Kidney epithelial cell (primary cell): ENCODE measurements at regions not wholly inside any gene's neighbourhood (a gene's known extent, or its start where the extent isn't known, plus 50 kb on each side); places are given as distances from the start of the nearest gene placed in this dataset.
"Not testable (repeated sequence)": the region's sequence is repeated elsewhere in the genome, so short reads cannot be mapped to it uniquely, and the experiment has no call there.

Experiments
- DNase-seq: peaks from one replicate; pipeline ENCODE4 v3.0.0-alpha.2; 2010; ENCODE audit warnings: low read depth
- H3K27me3 ChIP-seq: 2 replicates; pipeline ENCODE4 v1.6.0; 2011; ENCODE audit warnings: low read length; ENCODE audit not compliant: control insufficient read depth, insufficient read depth
- H3K36me3 ChIP-seq: 2 replicates; pipeline ENCODE4 v1.5.1; 2011; ENCODE audit warnings: low read length; ENCODE audit not compliant: control insufficient read depth, insufficient read depth
- H3K4me3 ChIP-seq: 2 replicates; pipeline ENCODE4 v1.5.1; 2011; ENCODE audit warnings: low read depth, mild to moderate bottlenecking, control low read depth, low read length
- TF ChIP-seq, protein P1 (sequence below): IDR thresholded peaks from 2 replicates; pipeline ENCODE4 v1.5.1; 2011; ENCODE audit warnings: mild to moderate bottlenecking, moderate library complexity, low read length, control low read depth, inconsistent platforms; ENCODE audit not compliant: insufficient read depth, poor library complexity, severe bottlenecking

DNA sequence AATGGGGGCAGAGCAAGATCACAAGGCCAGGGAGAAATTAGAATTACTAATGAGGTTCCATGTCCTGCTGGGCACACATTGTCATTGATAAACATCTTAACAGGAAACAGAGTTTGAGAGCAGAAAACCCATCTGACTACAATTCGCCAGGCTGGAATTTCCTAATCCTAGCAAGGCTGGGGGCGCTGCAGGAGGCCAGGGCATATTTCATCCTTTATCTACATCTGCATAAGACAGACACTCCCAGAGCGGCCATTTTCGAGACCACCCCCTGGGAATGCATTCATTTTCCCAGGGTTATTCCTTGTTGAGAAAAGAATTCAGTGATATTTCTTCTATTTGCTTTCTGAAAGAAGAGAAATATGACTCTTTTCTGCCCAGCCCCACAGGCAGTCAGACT lies 152.7 kb downstream of the SUCLG1 start:
- DNase-seq, result no peak
- H3K4me3 ChIP-seq, result no peak overlapping the region
- H3K36me3 ChIP-seq, result no peaks in the 10 kb centered on the region
- H3K27me3 ChIP-seq, result peaks cover 2% of the 10 kb centered on the region
- TF ChIP-seq, protein P1, sequence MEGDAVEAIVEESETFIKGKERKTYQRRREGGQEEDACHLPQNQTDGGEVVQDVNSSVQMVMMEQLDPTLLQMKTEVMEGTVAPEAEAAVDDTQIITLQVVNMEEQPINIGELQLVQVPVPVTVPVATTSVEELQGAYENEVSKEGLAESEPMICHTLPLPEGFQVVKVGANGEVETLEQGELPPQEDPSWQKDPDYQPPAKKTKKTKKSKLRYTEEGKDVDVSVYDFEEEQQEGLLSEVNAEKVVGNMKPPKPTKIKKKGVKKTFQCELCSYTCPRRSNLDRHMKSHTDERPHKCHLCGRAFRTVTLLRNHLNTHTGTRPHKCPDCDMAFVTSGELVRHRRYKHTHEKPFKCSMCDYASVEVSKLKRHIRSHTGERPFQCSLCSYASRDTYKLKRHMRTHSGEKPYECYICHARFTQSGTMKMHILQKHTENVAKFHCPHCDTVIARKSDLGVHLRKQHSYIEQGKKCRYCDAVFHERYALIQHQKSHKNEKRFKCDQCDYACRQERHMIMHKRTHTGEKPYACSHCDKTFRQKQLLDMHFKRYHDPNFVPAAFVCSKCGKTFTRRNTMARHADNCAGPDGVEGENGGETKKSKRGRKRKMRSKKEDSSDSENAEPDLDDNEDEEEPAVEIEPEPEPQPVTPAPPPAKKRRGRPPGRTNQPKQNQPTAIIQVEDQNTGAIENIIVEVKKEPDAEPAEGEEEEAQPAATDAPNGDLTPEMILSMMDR, result no peak

DNA sequence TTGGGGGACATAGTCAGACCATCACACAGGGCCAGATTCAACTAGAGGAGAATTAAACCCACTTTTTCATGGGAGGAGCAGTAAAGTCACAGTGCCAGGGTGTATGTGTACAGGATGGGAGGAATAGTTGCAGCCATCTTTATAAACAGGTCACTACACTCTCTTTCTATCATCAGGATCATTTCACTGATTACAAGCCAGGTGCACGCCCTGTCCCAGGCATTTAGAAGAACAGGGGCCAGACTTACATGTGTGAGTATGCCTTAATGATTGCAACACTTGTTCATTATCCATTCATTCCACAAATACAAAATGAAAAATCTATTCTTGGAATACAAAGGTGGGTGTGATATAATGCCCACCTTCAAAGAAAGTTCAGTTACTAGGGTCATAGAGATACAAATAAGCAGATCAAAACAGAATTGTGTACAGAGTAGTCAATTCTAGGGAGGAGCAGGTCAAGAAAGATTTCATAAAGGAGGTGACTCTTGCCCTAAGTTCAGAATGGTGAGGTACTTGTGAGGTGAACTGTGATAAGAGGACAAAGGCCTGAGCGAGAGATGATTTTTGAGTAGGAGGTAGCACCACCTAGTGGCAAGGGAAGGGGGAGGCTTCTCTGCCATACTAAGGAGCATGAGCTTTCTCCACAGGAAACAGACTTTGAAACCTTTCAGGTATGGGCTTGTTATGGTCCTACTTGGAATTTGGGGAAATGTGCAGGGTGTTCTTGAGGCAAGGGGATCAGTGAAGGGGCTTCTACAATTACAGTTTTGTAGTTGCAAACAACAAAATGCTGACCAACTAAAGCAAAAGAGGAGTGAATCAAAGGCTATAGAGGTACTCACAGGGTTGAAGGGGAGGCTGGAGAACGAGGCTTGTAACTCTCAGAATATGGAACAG lies 156.3 kb downstream of the SUCLG1 start:
- TF ChIP-seq, protein P1, result peak; percentile 86
- DNase-seq, result peak; percentile 14
- no peaks in the 10 kb centered on the region for H3K27me3 ChIP-seq
- no peaks in the 10 kb centered on the region for H3K36me3 ChIP-seq
- no peak overlapping the region for H3K4me3 ChIP-seq

DNA sequence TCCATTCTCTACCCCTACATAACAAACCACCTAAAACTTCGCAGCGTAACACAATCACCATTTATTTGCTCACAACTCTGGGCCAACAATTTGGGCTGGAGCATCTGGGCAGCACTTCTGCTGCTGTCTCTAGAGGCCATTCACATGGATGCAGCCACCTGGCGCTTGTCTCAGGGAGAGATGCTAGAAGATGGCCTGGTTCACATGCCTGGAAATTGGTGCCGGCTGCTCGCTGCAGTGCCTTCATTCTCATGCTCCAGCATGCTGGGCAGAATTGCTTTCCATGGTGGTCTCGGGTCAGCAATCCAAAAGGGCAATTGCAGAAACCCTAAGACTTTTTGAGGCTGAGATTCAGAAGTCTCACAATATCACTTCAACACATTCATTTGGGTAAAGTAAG lies 157.4 kb downstream of the SUCLG1 start:
- TF ChIP-seq, protein P1, result no peak
- no peaks in the 10 kb centered on the region for H3K27me3 ChIP-seq
- no peak for DNase-seq
- H3K4me3 ChIP-seq, result no peak overlapping the region
- H3K36me3 ChIP-seq, result no peaks in the 10 kb centered on the region

DNA sequence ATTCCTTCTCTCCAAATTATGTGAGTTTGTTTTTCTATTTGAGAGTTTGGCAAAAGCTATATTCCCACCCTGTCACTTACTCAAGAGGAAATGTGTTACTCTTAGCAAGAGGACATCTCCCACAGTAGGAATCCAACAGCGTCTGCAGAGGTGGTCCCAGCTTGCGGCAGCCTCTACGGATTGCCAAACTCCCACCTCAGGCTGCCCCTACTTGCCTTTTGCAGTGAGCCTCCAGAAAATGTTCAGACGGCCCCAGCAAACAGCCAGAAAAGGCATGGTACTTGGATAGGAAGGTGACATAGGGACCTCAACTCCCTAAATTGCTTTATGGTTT lies 158.4 kb downstream of the SUCLG1 start:
- TF ChIP-seq, protein P1, result no peak
- H3K27me3 ChIP-seq, result no peaks in the 10 kb centered on the region
- no peak for DNase-seq
- no peak overlapping the region for H3K4me3 ChIP-seq
- H3K36me3 ChIP-seq, result no peaks in the 10 kb centered on the region

DNA sequence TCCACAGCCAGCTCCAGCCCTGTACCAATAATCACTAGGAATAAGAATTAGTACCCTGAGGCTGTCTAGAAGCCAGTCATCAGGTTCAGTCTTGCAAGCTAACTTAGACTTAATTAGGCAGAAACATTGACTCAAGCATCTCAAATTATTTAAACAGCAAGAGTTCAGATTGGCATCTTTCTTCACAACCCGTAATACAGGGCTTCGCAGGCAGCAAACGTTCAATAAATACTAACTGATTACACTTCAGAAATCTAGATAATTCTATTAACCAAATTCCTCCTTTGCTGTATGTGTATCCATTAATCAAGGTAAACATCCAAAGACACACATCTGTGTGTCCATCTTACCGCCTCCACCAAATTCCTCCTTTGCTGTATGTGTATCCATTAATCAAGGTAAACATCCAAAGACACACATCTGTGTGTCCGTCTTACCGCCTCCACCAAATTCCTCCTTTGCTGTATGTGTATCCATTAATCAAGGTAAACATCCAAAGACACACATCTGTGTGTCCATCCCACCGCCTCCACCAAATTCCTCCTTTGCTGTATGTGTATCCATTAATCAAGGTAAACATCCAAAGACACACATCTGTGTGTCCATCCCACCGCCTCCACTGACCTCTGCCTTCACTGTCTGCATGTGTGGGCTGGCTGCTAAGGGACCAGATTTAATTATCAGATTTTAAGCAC lies 158.9 kb downstream of the SUCLG1 start:
- not testable (repeated sequence) for H3K4me3 ChIP-seq, H3K27me3 ChIP-seq, DNase-seq, H3K36me3 ChIP-seq

DNA sequence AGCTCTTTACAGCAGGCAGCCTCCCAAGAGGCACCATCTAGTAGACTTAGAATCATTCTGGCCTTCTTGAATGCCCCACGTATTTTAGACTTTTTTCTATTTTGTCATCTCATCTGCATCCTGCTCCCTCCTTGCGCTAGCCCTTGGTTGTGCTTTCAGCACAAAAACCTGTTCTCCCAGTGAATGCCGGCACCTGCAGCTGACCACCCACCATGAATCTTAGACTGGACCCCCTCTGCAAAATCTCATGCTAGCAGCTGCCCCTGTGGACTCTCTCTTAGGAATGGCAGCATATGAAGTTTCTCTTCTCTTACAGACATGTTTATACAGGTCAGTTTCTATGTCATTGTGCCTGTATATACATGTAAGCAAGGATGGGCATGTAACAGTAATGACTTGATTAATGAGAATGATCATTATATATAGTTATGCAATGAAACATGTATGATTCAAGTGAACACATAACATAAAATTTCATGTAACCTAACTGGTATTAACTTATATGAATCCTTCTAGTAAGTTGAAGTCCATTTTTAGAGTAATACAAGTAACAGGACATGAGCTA lies 159.8 kb downstream of the SUCLG1 start:
- no peaks in the 10 kb centered on the region for H3K36me3 ChIP-seq
- no peak overlapping the region for H3K4me3 ChIP-seq
- no peaks in the 10 kb centered on the region for H3K27me3 ChIP-seq
- no peak for DNase-seq
- TF ChIP-seq, protein P1, result no peak
